ENCODE measurements at regions not wholly inside any gene's neighbourhood (a gene's known extent, or its start where the extent isn't known, plus 50 kb on each side); places are given as distances from the start of the nearest gene placed in this dataset.

GRCh38 chr17:71184716-71185115 is 936.1 kb upstream of the SOX9 start:
- no peak for TF ChIP-seq CTCF (IDR thresholded peaks at IDR 0.05; ENCODE audit: control extremely low read depth in 1 of 3, insufficient read depth in 1 of 3, low read depth in 1 of 3, low read length in 3 of 3)
- TF ChIP-seq BCL11A (IDR thresholded peaks at IDR 0.05; ENCODE audit: low read depth in 2 of 2, low read length in 2 of 2): no peak
- no peak for TF ChIP-seq HDAC2 (IDR thresholded peaks at IDR 0.05; ENCODE audit: borderline replicate concordance in 1 of 2, low read depth in 2 of 2, low read length in 2 of 2)
- TF ChIP-seq SIN3A (conservative IDR thresholded peaks at IDR 0.05 in 1 of 2, IDR thresholded peaks at IDR 0.05 in 1 of 2; ENCODE audit: low read depth in 1 of 2, low read length in 2 of 2): no peak
- no peak for TF ChIP-seq SP2 (IDR thresholded peaks at IDR 0.05; ENCODE audit: low read length)
